ENCODE measurements at regions not wholly inside any gene's neighbourhood (a gene's known extent, or its start where the extent isn't known, plus 50 kb on each side); places are given as distances from the start of the nearest gene placed in this dataset.

DNA sequence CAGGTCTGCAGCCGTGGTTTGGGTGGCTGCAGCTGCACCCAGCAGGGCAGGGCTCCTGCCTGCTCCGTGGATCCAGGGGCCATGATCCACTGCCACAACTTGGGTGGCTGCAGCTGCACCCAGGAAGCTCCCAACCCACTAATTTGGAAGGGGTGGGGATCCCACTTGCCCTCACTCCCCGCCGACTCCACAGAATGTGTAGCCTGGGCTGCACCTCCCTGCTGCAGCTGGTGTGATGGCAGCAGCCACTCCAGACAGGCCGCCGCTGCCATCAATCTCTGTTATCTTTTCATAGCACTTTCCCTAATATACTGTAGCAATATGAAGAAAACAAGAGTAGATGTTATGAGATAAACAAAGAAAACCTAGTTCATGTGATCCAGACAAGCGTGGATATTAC is 137.8 kb upstream of the CNTN3 start:
- no peak overlapping the region for H3K27ac ChIP-seq (ENCODE audit: low read depth, low read length, poor library complexity, severe bottlenecking)
- POLR2A ChIA-PET (ENCODE audit: low non-redundant PET), result no interaction called here
- BruUV-seq (replicated peaks), result no TSS peak
- no peaks in the 10 kb centered on the region for H3K27me3 ChIP-seq (replicated peaks; ENCODE audit: insufficient read depth, low read depth, low read length, poor library complexity)
- intact Hi-C loops (cut with micrococcal nuclease; ENCODE audit: unreplicated experiment), result no loop called here
- no peaks in the 10 kb centered on the region for H3K9me3 ChIP-seq (ENCODE audit: low read depth, low read length, poor library complexity, severe bottlenecking)
- CTCF ChIA-PET, result no interaction called here
- DNase-seq (ENCODE audit: low spot score), result no peak
- no peak overlapping the region for H3K4me3 ChIP-seq (ENCODE audit: low read depth, low read length, poor library complexity, severe bottlenecking)
- no peak for TF ChIP-seq EZH2 (IDR thresholded peaks at IDR 0.05; ENCODE audit: borderline replicate concordance, low read depth, low read length, poor library complexity, severe bottlenecking)
- TF ChIP-seq, protein P1, sequence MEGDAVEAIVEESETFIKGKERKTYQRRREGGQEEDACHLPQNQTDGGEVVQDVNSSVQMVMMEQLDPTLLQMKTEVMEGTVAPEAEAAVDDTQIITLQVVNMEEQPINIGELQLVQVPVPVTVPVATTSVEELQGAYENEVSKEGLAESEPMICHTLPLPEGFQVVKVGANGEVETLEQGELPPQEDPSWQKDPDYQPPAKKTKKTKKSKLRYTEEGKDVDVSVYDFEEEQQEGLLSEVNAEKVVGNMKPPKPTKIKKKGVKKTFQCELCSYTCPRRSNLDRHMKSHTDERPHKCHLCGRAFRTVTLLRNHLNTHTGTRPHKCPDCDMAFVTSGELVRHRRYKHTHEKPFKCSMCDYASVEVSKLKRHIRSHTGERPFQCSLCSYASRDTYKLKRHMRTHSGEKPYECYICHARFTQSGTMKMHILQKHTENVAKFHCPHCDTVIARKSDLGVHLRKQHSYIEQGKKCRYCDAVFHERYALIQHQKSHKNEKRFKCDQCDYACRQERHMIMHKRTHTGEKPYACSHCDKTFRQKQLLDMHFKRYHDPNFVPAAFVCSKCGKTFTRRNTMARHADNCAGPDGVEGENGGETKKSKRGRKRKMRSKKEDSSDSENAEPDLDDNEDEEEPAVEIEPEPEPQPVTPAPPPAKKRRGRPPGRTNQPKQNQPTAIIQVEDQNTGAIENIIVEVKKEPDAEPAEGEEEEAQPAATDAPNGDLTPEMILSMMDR (conservative IDR thresholded peaks at IDR 0.05; ENCODE audit: low read depth, low read length), result no peak
- no peaks in the 10 kb centered on the region for H3K36me3 ChIP-seq (ENCODE audit: insufficient read depth, low read length, poor library complexity, severe bottlenecking)
- no peaks in the 10 kb centered on the region for H3K4me1 ChIP-seq (ENCODE audit: insufficient read depth, low read length, poor library complexity, severe bottlenecking)

- Histone ChIP-seq H3K36me3 (ENCODE audit: insufficient read depth, low read length, poor library complexity, severe bottlenecking) (no peaks in the 10 kb centered on the region), H3K9me3 (ENCODE audit: low read depth, low read length, poor library complexity, severe bottlenecking) (no peaks in the 10 kb centered on the region), H3K4me1 (ENCODE audit: insufficient read depth, low read length, poor library complexity, severe bottlenecking) (no peaks in the 10 kb centered on the region), H3K27me3 (replicated peaks; ENCODE audit: insufficient read depth, low read depth, low read length, poor library complexity) (no peaks in the 10 kb centered on the region), H3K4me3 (ENCODE audit: low read depth, low read length, poor library complexity, severe bottlenecking) (no peak overlapping the region), H3K27ac (ENCODE audit: low read depth, low read length, poor library complexity, severe bottlenecking) (no peak overlapping the region)
- ChIA-PET POLR2A (ENCODE audit: low non-redundant PET) (no interaction called here), CTCF (no interaction called here)
- no TSS peak for BruUV-seq (replicated peaks)
- intact Hi-C loops (cut with micrococcal nuclease; ENCODE audit: unreplicated experiment), result no loop called here
- TF ChIP-seq EZH2 (IDR thresholded peaks at IDR 0.05; ENCODE audit: borderline replicate concordance, low read depth, low read length, poor library complexity, severe bottlenecking), result no peak
- no peak for DNase-seq (ENCODE audit: low spot score)
Measured at GRCh38 chr3:74751775-74752174, 137.3 kb upstream of the CNTN3 start.

- no peak for DNase-seq (ENCODE audit: low spot score)
- H3K27ac ChIP-seq (ENCODE audit: low read depth, low read length, poor library complexity, severe bottlenecking), result no peak overlapping the region
- H3K36me3 ChIP-seq (ENCODE audit: insufficient read depth, low read length, poor library complexity, severe bottlenecking), result no peaks in the 10 kb centered on the region
- intact Hi-C loops (cut with micrococcal nuclease; ENCODE audit: unreplicated experiment), result no loop called here
- no peaks in the 10 kb centered on the region for H3K27me3 ChIP-seq (replicated peaks; ENCODE audit: insufficient read depth, low read depth, low read length, poor library complexity)
- H3K4me1 ChIP-seq (ENCODE audit: insufficient read depth, low read length, poor library complexity, severe bottlenecking), result no peaks in the 10 kb centered on the region
- TF ChIP-seq, protein P1 (conservative IDR thresholded peaks at IDR 0.05; ENCODE audit: low read depth, low read length), result no peak
- TF ChIP-seq EZH2 (IDR thresholded peaks at IDR 0.05; ENCODE audit: borderline replicate concordance, low read depth, low read length, poor library complexity, severe bottlenecking), result no peak
- no TSS peak for BruUV-seq (replicated peaks)
- no peaks in the 10 kb centered on the region for H3K9me3 ChIP-seq (ENCODE audit: low read depth, low read length, poor library complexity, severe bottlenecking)
- H3K4me3 ChIP-seq (ENCODE audit: low read depth, low read length, poor library complexity, severe bottlenecking), result no peak overlapping the region
- ChIA-PET CTCF (no interaction called here), POLR2A (ENCODE audit: low non-redundant PET) (no interaction called here)
Measured at GRCh38 chr3:74750901-74751300, 136.4 kb upstream of the CNTN3 start.

- no TSS peak for BruUV-seq (replicated peaks)
- POLR2A ChIA-PET (ENCODE audit: low non-redundant PET), result no interaction called here
- intact Hi-C loops (cut with micrococcal nuclease; ENCODE audit: unreplicated experiment), result no loop called here
- H3K27me3 ChIP-seq (replicated peaks; ENCODE audit: insufficient read depth, low read depth, low read length, poor library complexity), result no peaks in the 10 kb centered on the region
- DNase-seq (ENCODE audit: low spot score), result no peak
- CTCF ChIA-PET, result no interaction called here
- H3K36me3 ChIP-seq (ENCODE audit: insufficient read depth, low read length, poor library complexity, severe bottlenecking), result no peaks in the 10 kb centered on the region
- H3K4me1 ChIP-seq (ENCODE audit: insufficient read depth, low read length, poor library complexity, severe bottlenecking), result no peaks in the 10 kb centered on the region
- H3K9me3 ChIP-seq (ENCODE audit: low read depth, low read length, poor library complexity, severe bottlenecking), result no peaks in the 10 kb centered on the region
- no peak for TF ChIP-seq EZH2 (IDR thresholded peaks at IDR 0.05; ENCODE audit: borderline replicate concordance, low read depth, low read length, poor library complexity, severe bottlenecking)
- TF ChIP-seq, protein P1 (conservative IDR thresholded peaks at IDR 0.05; ENCODE audit: low read depth, low read length), result no peak
- H3K27ac ChIP-seq (ENCODE audit: low read depth, low read length, poor library complexity, severe bottlenecking), result no peak overlapping the region
- H3K4me3 ChIP-seq (ENCODE audit: low read depth, low read length, poor library complexity, severe bottlenecking), result no peak overlapping the region
Measured at GRCh38 chr3:74739242-74739641, 124.8 kb upstream of the CNTN3 start.

Measured in A673 (cell line).